A549 (cell line): ENCODE measurements at regions not wholly inside any gene's neighbourhood (a gene's known extent, or its start where the extent isn't known, plus 50 kb on each side); places are given as distances from the start of the nearest gene placed in this dataset.

Source experiments
- ATAC-seq, 2 experiments: fragments of 200-7000 bp in 1 of 2; fragments of >200 bp in 1 of 2; cut with Nextera tagmentation in 1 of 2; cut with Tn5 transposase in 1 of 2; 3 replicates each; pipeline versions ENCODE4 v1.8.0 to v1.9.1; 2018 to 2020; ENCODE audit warnings: mild to moderate bottlenecking in 1 of 2, moderate library complexity in 1 of 2
- CTCF ChIA-PET: fragments of 300-600 bp; sonication (Branson Sonifier 250); formaldehyde crosslinking; extraction: SDS; loops from one replicate; lab custom pipeline; 2021; ENCODE audit warnings: antibody characterized with exemption, inconsistent platforms; lab: Yijun Ruan, JAX
- POLR2A ChIA-PET: fragments of 350-600 bp; formaldehyde crosslinking; extraction: SDS; loops from one replicate; lab custom pipeline; 2021; ENCODE audit warnings: antibody characterized with exemption, inconsistent platforms; lab: Yijun Ruan, JAX
- DNase-seq, 2 experiments: peaks; one replicate each; pipeline versions ENCODE4 v3.0.0 to v3.0.0-alpha.2; 2011 to 2016; ENCODE audit warnings: low read depth in 1 of 2, low spot score in 1 of 2
- FAIRE-seq: peaks from 2 replicates; lab custom pipeline; 2011; peaks lifted over from hg19 to GRCh38; lab: Jason Lieb, UNC
- H3K27ac ChIP-seq, 2 experiments: fragments of >200 bp; sonication (Bioruptor Twin); formaldehyde crosslinking; 3 replicates each; pipeline ENCODE4 v1.5.1; 2016 to 2017
- H3K4me1 ChIP-seq: fragments of >200 bp; sonication (Bioruptor Twin); formaldehyde crosslinking; 3 replicates; pipeline ENCODE4 v1.6.1; 2016
- H3K4me2 ChIP-seq: fragments of >200 bp; sonication (Bioruptor Twin); formaldehyde crosslinking; 3 replicates; pipeline ENCODE4 v1.6.1; 2016
- H3K4me3 ChIP-seq: fragments of >200 bp; sonication (Bioruptor Twin); formaldehyde crosslinking; 3 replicates; pipeline ENCODE4 v1.5.1; 2016
- H3K9me3 ChIP-seq: fragments of >200 bp; sonication (Bioruptor Twin); formaldehyde crosslinking; 3 replicates; pipeline ENCODE4 v1.6.1; 2016
- BCL3 ChIP-seq: fragments of >200 bp; sonication (Bioruptor Twin); formaldehyde crosslinking; IDR thresholded peaks from 3 replicates; pipeline ENCODE4 v1.6.1; 2016
- BHLHE40 ChIP-seq: IDR thresholded peaks from 2 replicates; pipeline ENCODE4 v1.6.1; 2012; ENCODE audit warnings: low read depth, low read length, inconsistent platforms
- CBX8 ChIP-seq: fragments of 200-600 bp; sonication (generic); IDR thresholded peaks from 2 replicates; pipeline ENCODE4 v1.6.1; 2016
- CHD2 ChIP-seq: fragments of 150-350 bp; IDR thresholded peaks from 2 replicates; pipeline ENCODE4 v1.6.1; 2014; ENCODE audit warnings: low read length; ENCODE audit not compliant: partially characterized antibody
- CHD4 ChIP-seq: fragments of 200-600 bp; sonication (generic); IDR thresholded peaks from 2 replicates; pipeline ENCODE4 v1.6.1; 2016; ENCODE audit warnings: antibody characterized with exemption, mild to moderate bottlenecking, borderline replicate concordance
- EHMT2 ChIP-seq: fragments of 200-600 bp; sonication (generic); IDR thresholded peaks from 2 replicates; pipeline ENCODE4 v1.6.1; 2016; ENCODE audit warnings: antibody characterized with exemption, low read depth, mild to moderate bottlenecking, moderate library complexity
- EP300 ChIP-seq, 2 experiments: fragments of >200 bp; sonication (Bioruptor Twin); formaldehyde crosslinking; IDR thresholded peaks; 2 replicates in 1 of 2; 3 replicates in 1 of 2; pipeline ENCODE4 v1.6.1; 2016 to 2017
- FOSL2 ChIP-seq, 2 experiments: fragments of 450-650 bp in 1 of 2; fragments of >200 bp in 1 of 2; sonication (Bioruptor Twin) in 1 of 2; formaldehyde crosslinking; IDR thresholded peaks; 2 replicates each; pipeline versions ENCODE4 v1.5.0 to v1.6.1; 2016 to 2020; ENCODE audit warnings: mild to moderate bottlenecking in 1 of 2, moderate library complexity in 1 of 2
- FOXS1 ChIP-seq: fragments of 250-450 bp; sonication (Bioruptor Pico); IDR thresholded peaks from 2 replicates; pipeline ENCODE4 v1.5.0; 2020; ENCODE audit warnings: mild to moderate bottlenecking, moderate library complexity
- GATA3 ChIP-seq: IDR thresholded peaks from 2 replicates; pipeline ENCODE4 v1.6.1; 2012; ENCODE audit warnings: borderline replicate concordance
- HEYL ChIP-seq: fragments of 250-450 bp; sonication (Bioruptor Pico); IDR thresholded peaks from 2 replicates; pipeline ENCODE4 v1.8.0; 2021; ENCODE audit warnings: mild to moderate bottlenecking, moderate library complexity
- HMGXB4 ChIP-seq: fragments of 250-450 bp; sonication (Bioruptor Pico); IDR thresholded peaks from 2 replicates; pipeline ENCODE4 v1.5.0; 2021; ENCODE audit warnings: mild to moderate bottlenecking, moderate library complexity, borderline replicate concordance
- HOXB13 ChIP-seq: fragments of 250-450 bp; sonication (Bioruptor Pico); IDR thresholded peaks from 2 replicates; pipeline ENCODE4 v1.5.0; 2020; ENCODE audit warnings: low read depth, mild to moderate bottlenecking, moderate library complexity
- HOXB5 ChIP-seq: fragments of 250-450 bp; sonication (Bioruptor Pico); IDR thresholded peaks from 2 replicates; pipeline ENCODE4 v1.5.0; 2020; ENCODE audit warnings: mild to moderate bottlenecking, moderate library complexity
- KDM1A ChIP-seq: fragments of 200-600 bp; sonication (generic); IDR thresholded peaks from 2 replicates; pipeline ENCODE4 v1.6.1; 2016; ENCODE audit warnings: low read depth, mild to moderate bottlenecking
- NPAS2 ChIP-seq: fragments of 250-450 bp; sonication (Bioruptor Pico); IDR thresholded peaks from 2 replicates; pipeline ENCODE4 v1.8.0; 2022; ENCODE audit warnings: mild to moderate bottlenecking, moderate library complexity, borderline replicate concordance
- NR3C1 ChIP-seq: fragments of >200 bp; sonication (Bioruptor Twin); formaldehyde crosslinking; IDR thresholded peaks from 3 replicates; pipeline ENCODE4 v1.6.1; 2017
- RAD21 ChIP-seq, 2 experiments: fragments of >200 bp in 1 of 2; sonication (Bioruptor Twin) in 1 of 2; formaldehyde crosslinking in 1 of 2; IDR thresholded peaks in 1 of 2; conservative IDR thresholded peaks in 1 of 2; 2 replicates in 1 of 2; 3 replicates in 1 of 2; pipeline ENCODE4 v1.6.1; 2012 to 2018; ENCODE audit warnings: inconsistent platforms in 1 of 2
- RARB ChIP-seq: fragments of 250-450 bp; sonication (Bioruptor Pico); IDR thresholded peaks from 2 replicates; pipeline ENCODE4 v1.8.0; 2021; ENCODE audit warnings: mild to moderate bottlenecking, moderate library complexity
- REST ChIP-seq: fragments of 200-600 bp; sonication (generic); IDR thresholded peaks from 2 replicates; pipeline ENCODE4 v1.6.1; 2016; ENCODE audit warnings: antibody characterized with exemption, mild to moderate bottlenecking, moderate library complexity
- SMC3 ChIP-seq: fragments of >200 bp; sonication (Bioruptor Twin); formaldehyde crosslinking; IDR thresholded peaks from 3 replicates; pipeline ENCODE4 v1.6.1; 2018; ENCODE audit warnings: inconsistent platforms
- TFCP2L1 ChIP-seq: fragments of 250-450 bp; sonication (Bioruptor Pico); IDR thresholded peaks from 2 replicates; pipeline ENCODE4 v1.5.0; 2021; ENCODE audit warnings: mild to moderate bottlenecking
- TP53 ChIP-seq: fragments of 250-450 bp; sonication (Bioruptor Pico); IDR thresholded peaks from 2 replicates; pipeline ENCODE4 v1.5.0; 2021; ENCODE audit warnings: mild to moderate bottlenecking, moderate library complexity
- ZC3H11A ChIP-seq: fragments of 450-650 bp; IDR thresholded peaks from 2 replicates; pipeline ENCODE4 v1.6.1; 2014; ENCODE audit warnings: antibody characterized with exemption, mild to moderate bottlenecking
- ZSCAN20 ChIP-seq: fragments of 250-450 bp; sonication (Bioruptor Pico); IDR thresholded peaks from 2 replicates; pipeline ENCODE4 v1.8.0; 2022; ENCODE audit warnings: mild to moderate bottlenecking, moderate library complexity
- WGBS: methylation state at CpG from one replicate; pipeline ENCODE4 v1.1.6; 2017; ENCODE audit errors: missing lambda C conversion rate; 5-methylcytosine and 5-hydroxymethylcytosine counted together

- POLR2A ChIA-PET, result no interaction called here
- Histone ChIP-seq H3K4me2 (no peak overlapping the region), H3K4me3 (no peak overlapping the region), H3K9me3 (no peaks in the 10 kb centered on the region)
- FAIRE-seq (no peak), ATAC-seq (no peak), DNase-seq (no peak)
- WGBS, result 76% methylated on average over 4 of the region's 4 CpGs
- TF ChIP-seq HOXB5 (CRISPR knock-in tag) (no peak), ZSCAN20 (CRISPR knock-in tag) (no peak), RAD21 (conservative IDR thresholded peaks at IDR 0.05 in 1 of 2, IDR thresholded peaks at IDR 0.05 in 1 of 2) (no peak), REST (no peak), FOXS1 (CRISPR knock-in tag) (no peak), BHLHE40 (no peak), BCL3 (no peak), TFCP2L1 (CRISPR knock-in tag) (no peak), KDM1A (no peak), FOSL2 (IDR thresholded peaks at IDR 0.05) (no peak), FOSL2 (CRISPR knock-in tag; IDR thresholded peaks at IDR 0.05) (no peak), ZC3H11A (no peak)
- TF ChIP-seq, all 56 proteins: peak for 0
- H3K27ac ChIP-seq, result no peak overlapping the region
- CTCF ChIA-PET, result no interaction called here
- 0 out of 3 replicates have a peak, but pooled peaks cover 4% of the 10 kb centered on the region for H3K4me1 ChIP-seq
Observed at GRCh38 chr1:214127705-214128104, 139.9 kb downstream of the PROX1 start.

- no peak overlapping the region for H3K4me2 ChIP-seq
- CTCF ChIA-PET, result no interaction called here
- WGBS, result 68% methylated on average over 7 of the region's 7 CpGs
- ATAC-seq (no peak), DNase-seq (no peak), FAIRE-seq (no peak)
- no peak overlapping the region for H3K27ac ChIP-seq
- H3K4me3 ChIP-seq, result no peak overlapping the region
- H3K4me1 ChIP-seq, result no peaks in the 10 kb centered on the region
- no peak for TF ChIP-seq FOXS1 (CRISPR knock-in tag)
- no peak for TF ChIP-seq HOXB13 (CRISPR knock-in tag)
- TF ChIP-seq EHMT2, result no peak
- TF ChIP-seq NR3C1, result no peak
- no peak for TF ChIP-seq HEYL (CRISPR knock-in tag)
- TF ChIP-seq RARB (CRISPR knock-in tag), result no peak
- TF ChIP-seq SMC3, result no peak
- no peak for TF ChIP-seq GATA3
- no peak for TF ChIP-seq CBX8
- TF ChIP-seq KDM1A, result no peak
- no peak for TF ChIP-seq TP53 (CRISPR knock-in tag)
- no peak for TF ChIP-seq NPAS2 (CRISPR knock-in tag)
- no peak for TF ChIP-seq EP300 (IDR thresholded peaks at IDR 0.05)
- TF ChIP-seq CHD2, result no peak
- no peak for TF ChIP-seq CHD4
- TF ChIP-seq HMGXB4 (CRISPR knock-in tag), result no peak
- TF ChIP-seq, all 56 proteins: peak for 0
- H3K9me3 ChIP-seq, result no peaks in the 10 kb centered on the region
- POLR2A ChIA-PET, result no interaction called here
Observed at GRCh38 chr1:214135886-214136285, 145.1 kb upstream of the SMYD2 start.
